GM13976 (cell line): ENCODE measurements at regions not wholly inside any gene's neighbourhood (a gene's known extent, or its start where the extent isn't known, plus 50 kb on each side); places are given as distances from the start of the nearest gene placed in this dataset.

Experiments
- DNase-seq: peaks from one replicate; pipeline ENCODE4 v3.0.0; 2012; ENCODE audit warnings: low spot score
- CTCF ChIP-seq: IDR thresholded peaks from 2 replicates; pipeline ENCODE4 v1.5.1; 2012; ENCODE audit warnings: borderline replicate concordance, mild to moderate bottlenecking; ENCODE audit not compliant: insufficient read depth; ENCODE audit errors: extremely low read depth, missing control alignments, control extremely low read depth
- in situ Hi-C: fragments of 300-500 bp; cut with MboI; formaldehyde crosslinking; loops from one replicate; pipeline ENCODE4 v1.12.0; 2022; ENCODE audit warnings: low sequenced_read_pairs, mixed read lengths, inconsistent platforms; ENCODE audit not compliant: unreplicated experiment

DNA sequence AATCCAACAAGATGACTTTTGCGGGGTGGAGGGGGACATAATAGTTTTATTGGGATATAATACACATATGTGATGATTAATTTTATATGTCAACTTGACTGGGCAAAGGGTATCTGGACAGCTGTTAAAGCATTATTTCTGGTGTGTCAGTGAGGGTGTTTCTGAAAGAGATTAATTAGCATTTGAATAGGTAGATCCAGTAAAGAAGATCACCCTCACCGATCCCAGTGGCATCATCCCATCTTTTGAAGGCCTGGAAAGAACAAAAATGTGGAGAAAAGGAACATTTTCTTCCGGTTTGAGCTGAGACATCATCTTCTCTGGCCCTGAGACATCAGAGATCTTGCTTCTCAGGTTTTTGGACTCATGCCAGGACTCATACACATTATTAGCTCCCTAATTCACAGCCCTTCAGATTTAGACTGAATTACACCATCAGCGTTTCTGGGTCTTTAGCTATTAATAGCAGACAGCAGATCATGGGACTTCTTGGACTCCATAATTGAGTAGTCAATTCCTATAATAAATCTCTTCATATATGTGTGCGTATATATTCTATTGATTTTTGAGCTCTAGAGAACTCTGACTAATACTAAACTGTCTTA is 283.6 kb downstream of the PCNX1 start:
- no peak for DNase-seq
- in situ Hi-C loops, result no loop called here
- no peak for TF ChIP-seq CTCF

DNA sequence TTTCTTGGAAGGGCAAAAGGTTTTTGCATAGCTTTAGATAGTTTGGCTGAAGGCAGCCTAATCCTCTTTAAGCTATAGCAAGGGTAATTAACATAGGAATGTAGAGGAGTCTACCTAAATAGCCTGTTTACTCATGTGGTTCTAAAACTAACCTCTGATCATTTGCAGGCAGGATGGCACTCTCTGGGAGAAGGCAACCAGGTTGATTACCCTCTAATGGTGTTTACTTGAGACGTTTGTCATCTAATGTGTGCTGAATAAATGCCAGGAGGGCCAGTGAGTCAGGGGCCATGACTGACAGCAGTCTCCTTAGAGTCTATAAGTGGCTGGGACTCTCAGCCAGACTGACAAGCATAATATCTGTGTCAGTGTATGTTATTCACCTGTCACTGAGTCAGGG is 286.4 kb downstream of the PCNX1 start:
- in situ Hi-C loops, result no loop called here

DNA sequence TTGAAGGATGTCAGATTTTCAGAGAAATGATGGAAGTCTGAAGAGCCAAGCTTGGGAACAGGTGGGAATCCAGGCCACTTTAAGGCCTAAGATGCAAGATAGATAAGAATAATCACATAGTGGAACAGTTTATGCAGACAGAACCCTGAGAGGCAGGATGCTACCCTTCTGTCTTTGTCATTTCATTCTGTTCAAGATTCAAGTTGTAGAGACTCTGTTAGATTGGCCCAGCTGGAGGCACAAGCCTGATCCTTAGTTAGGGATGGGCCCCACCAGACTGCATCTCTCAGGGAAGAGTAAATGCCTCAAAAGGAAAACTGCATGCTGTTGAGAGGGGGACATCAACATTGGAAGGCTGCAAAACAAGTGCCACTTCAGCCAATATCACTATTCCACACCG is 287.0 kb downstream of the PCNX1 start:
- no peak for TF ChIP-seq CTCF
- no peak for DNase-seq
- in situ Hi-C loops, result no loop called here

More for the DNA sequence above, 286.4 kb downstream of the PCNX1 start:
- no peak for DNase-seq
- no peak for TF ChIP-seq CTCF

GRCh38 chr14:71196921-71197320 is 289.7 kb downstream of the PCNX1 start:
- TF ChIP-seq CTCF, result no peak
- DNase-seq, result no peak
- in situ Hi-C loops, result no loop called here

DNA sequence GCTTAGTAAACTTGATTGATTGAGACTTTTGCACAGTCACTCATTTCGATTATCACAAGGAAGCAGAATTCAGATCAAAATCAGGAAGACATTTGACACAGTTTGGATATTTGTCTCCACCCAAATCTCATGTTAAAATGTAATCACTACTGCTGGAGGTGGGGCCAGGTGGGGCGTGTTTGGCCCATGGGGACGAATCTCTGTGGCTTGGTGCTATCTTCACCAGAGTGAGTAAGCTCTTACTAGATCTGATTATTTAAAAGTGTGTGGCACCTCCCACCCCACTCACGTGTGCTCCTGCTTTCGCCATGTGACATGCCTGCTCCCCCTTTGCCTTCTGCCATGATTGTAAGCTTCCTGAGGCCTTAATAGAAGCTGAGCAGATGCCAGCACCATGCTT is 291.4 kb downstream of the PCNX1 start:
- no peak for TF ChIP-seq CTCF
- in situ Hi-C loops, result no loop called here
- no peak for DNase-seq

DNA sequence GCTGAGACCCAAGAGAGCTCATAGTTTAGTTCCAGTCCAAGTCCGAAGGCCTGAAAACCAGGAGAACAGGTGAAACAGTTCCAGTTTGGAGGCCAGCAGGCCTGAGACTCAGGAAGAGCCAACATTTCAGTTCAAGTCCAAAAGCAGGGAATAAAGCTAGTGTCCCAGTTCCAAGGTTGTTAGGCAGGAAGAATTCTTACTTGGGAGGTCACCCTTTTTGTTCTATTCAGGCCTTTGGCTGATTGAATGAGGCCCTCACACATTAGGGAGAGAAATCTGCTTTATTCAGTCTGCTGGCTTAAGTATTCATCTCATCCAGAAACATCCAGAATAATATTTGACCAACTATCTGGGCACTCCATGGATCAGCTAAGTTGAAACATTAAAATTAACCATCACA is 294.6 kb downstream of the PCNX1 start:
- no peak for TF ChIP-seq CTCF
- in situ Hi-C loops, result no loop called here
- DNase-seq, result no peak

DNA sequence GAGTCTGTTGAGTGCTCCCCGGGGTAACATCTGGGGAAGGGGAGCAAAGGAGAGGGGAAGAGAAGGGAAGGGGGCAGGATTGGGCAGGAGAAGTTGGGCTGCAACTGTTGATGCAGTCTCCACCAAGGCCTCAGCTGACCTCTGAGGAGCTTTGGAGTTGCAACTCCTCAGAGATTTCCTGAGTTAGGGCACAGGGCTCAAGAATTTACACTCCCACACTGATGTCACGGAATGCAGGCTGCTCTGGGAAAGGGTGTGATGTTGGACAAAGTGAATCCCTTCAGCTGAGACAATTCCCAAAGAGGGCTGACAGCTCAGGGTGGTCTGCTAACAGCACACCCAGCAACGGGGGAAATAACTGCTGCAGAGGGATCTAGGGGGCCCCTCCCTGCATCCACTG is 295.6 kb downstream of the PCNX1 start:
- in situ Hi-C loops, result no loop called here
- no peak for DNase-seq
- TF ChIP-seq CTCF, result no peak
